Neural progenitor cell (in vitro differentiated cells): ENCODE measurements at regions not wholly inside any gene's neighbourhood (a gene's known extent, or its start where the extent isn't known, plus 50 kb on each side); places are given as distances from the start of the nearest gene placed in this dataset.

ENCODE experiments used
- DNase-seq: peaks from one replicate; pipeline ENCODE4 v3.0.0-alpha.2; 2016; ENCODE audit warnings: low spot score
- H2AFZ ChIP-seq: fragments of 200-600 bp; sonication (generic); replicated peaks from 2 replicates; pipeline ENCODE4 v1.6.1; 2016; ENCODE audit warnings: antibody characterized with exemption
- H3F3A ChIP-seq: fragments of 200-600 bp; sonication (generic); 2 replicates; pipeline ENCODE4 v1.6.1; 2016; ENCODE audit warnings: antibody characterized with exemption, low read depth
- H3K27ac ChIP-seq: fragments of 200-600 bp; sonication (generic); 2 replicates; pipeline ENCODE4 v1.5.1; 2016; ENCODE audit warnings: mild to moderate bottlenecking
- H3K27me3 ChIP-seq: fragments of 200-600 bp; sonication (generic); 2 replicates; pipeline ENCODE4 v1.6.1; 2016; ENCODE audit warnings: mild to moderate bottlenecking, moderate library complexity
- H3K36me3 ChIP-seq: fragments of 200-600 bp; sonication (generic); 2 replicates; pipeline ENCODE4 v1.5.1; 2016
- H3K4me1 ChIP-seq: fragments of 200-600 bp; sonication (generic); 2 replicates; pipeline ENCODE4 v1.6.1; 2016; ENCODE audit warnings: mixed run types
- H3K4me2 ChIP-seq: fragments of 200-600 bp; sonication (generic); 2 replicates; pipeline ENCODE4 v1.6.1; 2016
- H3K4me3 ChIP-seq: fragments of 200-600 bp; sonication (generic); 2 replicates; pipeline ENCODE4 v1.5.1; 2016
- H3K79me2 ChIP-seq: fragments of 200-600 bp; sonication (generic); 2 replicates; pipeline ENCODE4 v1.6.1; 2016; ENCODE audit warnings: low read depth
- H3K9ac ChIP-seq: fragments of 200-600 bp; sonication (generic); 2 replicates; pipeline ENCODE4 v1.6.1; 2016
- H3K9me3 ChIP-seq: fragments of 200-600 bp; sonication (generic); 2 replicates; pipeline ENCODE4 v1.5.1; 2016; ENCODE audit warnings: low read depth
- H4K20me1 ChIP-seq: fragments of 200-600 bp; sonication (generic); 2 replicates; pipeline ENCODE4 v1.6.1; 2016; ENCODE audit warnings: low read depth
- H3K27ac Mint-ChIP-seq: 3 replicates; pipeline ENCODE4 v1.8.0; 2021; ENCODE audit warnings: mixed read lengths
- H3K27me3 Mint-ChIP-seq: 2 replicates; pipeline ENCODE4 v1.8.0; 2022; ENCODE audit warnings: low read depth, mild to moderate bottlenecking, inconsistent platforms, moderate library complexity, mixed read lengths; ENCODE audit not compliant: insufficient read depth
- H3K36me3 Mint-ChIP-seq: 3 replicates; pipeline ENCODE4 v1.8.0; 2021; ENCODE audit warnings: mixed read lengths
- H3K4me1 Mint-ChIP-seq: 3 replicates; pipeline ENCODE4 v1.8.0; 2021; ENCODE audit warnings: mixed read lengths
- H3K4me3 Mint-ChIP-seq: 3 replicates; pipeline ENCODE4 v1.8.0; 2021; ENCODE audit warnings: mild to moderate bottlenecking, moderate library complexity, mixed read lengths
- H3K9me3 Mint-ChIP-seq: 3 replicates; pipeline ENCODE4 v1.8.0; 2020; ENCODE audit warnings: mixed read lengths
- EZH2 ChIP-seq: fragments of 200-600 bp; sonication (generic); IDR thresholded peaks from 2 replicates; pipeline ENCODE4 v1.6.1; 2017; ENCODE audit warnings: antibody characterized with exemption, mild to moderate bottlenecking, moderate library complexity
- EZH2phosphoT487 ChIP-seq: fragments of 200-600 bp; sonication (generic); IDR thresholded peaks from 2 replicates; pipeline ENCODE4 v1.6.1; 2017; ENCODE audit warnings: antibody characterized with exemption
- TF ChIP-seq, protein P1 (sequence below): fragments of 200-600 bp; sonication (generic); IDR thresholded peaks from 2 replicates; pipeline ENCODE4 v1.5.1; 2017; ENCODE audit warnings: antibody characterized with exemption, mild to moderate bottlenecking

DNA sequence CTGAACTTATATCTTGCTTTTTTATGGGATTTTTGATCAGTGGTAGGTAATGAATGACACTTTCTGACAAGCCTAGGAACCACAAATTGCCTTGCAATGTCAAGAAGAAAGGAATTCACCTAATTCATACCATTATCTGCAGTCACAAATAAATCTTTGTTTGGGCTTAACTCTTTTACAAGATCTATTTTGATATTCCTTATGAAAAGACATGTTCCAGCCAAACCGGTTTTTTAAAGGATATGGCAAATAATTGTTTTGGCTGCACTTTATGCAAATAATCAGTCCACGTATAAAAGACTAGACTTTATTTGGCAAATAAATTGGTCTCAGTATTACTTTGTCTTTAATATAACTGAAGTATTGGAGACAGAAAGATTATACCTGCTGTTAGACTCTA is 771.7 kb upstream of the ADGRB3 start:
- Mint-ChIP-seq H3K27me3 (no peaks in the 10 kb centered on the region), H3K9me3 (no peaks in the 10 kb centered on the region), H3K4me1 (no peaks in the 10 kb centered on the region), H3K27ac (no peak overlapping the region), H3K4me3 (no peak overlapping the region), H3K36me3 (no peaks in the 10 kb centered on the region)
- no peaks in the 10 kb centered on the region for H3K36me3 ChIP-seq
- H4K20me1 ChIP-seq = no peaks in the 10 kb centered on the region
- TF ChIP-seq EZH2 = no peak
- no peak for TF ChIP-seq EZH2phosphoT487
- TF ChIP-seq, protein P1, sequence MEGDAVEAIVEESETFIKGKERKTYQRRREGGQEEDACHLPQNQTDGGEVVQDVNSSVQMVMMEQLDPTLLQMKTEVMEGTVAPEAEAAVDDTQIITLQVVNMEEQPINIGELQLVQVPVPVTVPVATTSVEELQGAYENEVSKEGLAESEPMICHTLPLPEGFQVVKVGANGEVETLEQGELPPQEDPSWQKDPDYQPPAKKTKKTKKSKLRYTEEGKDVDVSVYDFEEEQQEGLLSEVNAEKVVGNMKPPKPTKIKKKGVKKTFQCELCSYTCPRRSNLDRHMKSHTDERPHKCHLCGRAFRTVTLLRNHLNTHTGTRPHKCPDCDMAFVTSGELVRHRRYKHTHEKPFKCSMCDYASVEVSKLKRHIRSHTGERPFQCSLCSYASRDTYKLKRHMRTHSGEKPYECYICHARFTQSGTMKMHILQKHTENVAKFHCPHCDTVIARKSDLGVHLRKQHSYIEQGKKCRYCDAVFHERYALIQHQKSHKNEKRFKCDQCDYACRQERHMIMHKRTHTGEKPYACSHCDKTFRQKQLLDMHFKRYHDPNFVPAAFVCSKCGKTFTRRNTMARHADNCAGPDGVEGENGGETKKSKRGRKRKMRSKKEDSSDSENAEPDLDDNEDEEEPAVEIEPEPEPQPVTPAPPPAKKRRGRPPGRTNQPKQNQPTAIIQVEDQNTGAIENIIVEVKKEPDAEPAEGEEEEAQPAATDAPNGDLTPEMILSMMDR = no peak
- H3K27ac ChIP-seq = no peak overlapping the region
- no peak overlapping the region for H3K4me2 ChIP-seq
- no peaks in the 10 kb centered on the region for H3K79me2 ChIP-seq
- no peak overlapping the region for H3K4me3 ChIP-seq
- H3K4me1 ChIP-seq = no peaks in the 10 kb centered on the region
- no peak for DNase-seq
- no peak overlapping the region for H3K9ac ChIP-seq
- H2AFZ ChIP-seq = no peak overlapping the region
- no peaks in the 10 kb centered on the region for H3F3A ChIP-seq
- H3K9me3 ChIP-seq = no peaks in the 10 kb centered on the region
- no peaks in the 10 kb centered on the region for H3K27me3 ChIP-seq

DNA sequence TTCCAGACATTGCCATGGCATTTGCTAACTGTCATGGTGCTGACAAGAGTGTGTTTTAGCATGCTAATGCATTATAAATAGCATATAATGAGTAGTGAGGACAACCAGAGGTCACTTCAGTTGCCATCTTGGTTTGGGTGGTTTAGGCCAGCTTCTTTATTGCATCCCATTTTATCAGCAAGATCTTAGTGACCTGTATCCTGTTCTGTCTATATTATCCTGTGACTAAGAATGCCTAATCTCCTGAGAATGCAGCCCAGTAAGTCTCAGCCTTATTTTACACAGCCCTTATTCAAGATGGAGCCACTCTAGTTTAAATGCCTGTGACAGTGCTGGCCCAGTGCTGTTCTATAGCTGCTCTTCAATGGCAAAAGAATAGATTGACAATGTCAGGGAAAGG is 781.0 kb upstream of the ADGRB3 start:
- Mint-ChIP-seq H3K36me3 (no peaks in the 10 kb centered on the region), H3K4me3 (no peak overlapping the region), H3K27me3 (no peaks in the 10 kb centered on the region), H3K9me3 (no peaks in the 10 kb centered on the region), H3K27ac (no peak overlapping the region), H3K4me1 (no peaks in the 10 kb centered on the region)
- H3K4me2 ChIP-seq = no peak overlapping the region
- H3K4me3 ChIP-seq = no peak overlapping the region
- H3K36me3 ChIP-seq = no peaks in the 10 kb centered on the region
- TF ChIP-seq EZH2 (no peak), EZH2phosphoT487 (no peak)
- TF ChIP-seq, protein P1 = no peak
- H2AFZ ChIP-seq = no peak overlapping the region
- no peaks in the 10 kb centered on the region for H3K79me2 ChIP-seq
- no peak overlapping the region for H3K9ac ChIP-seq
- no peaks in the 10 kb centered on the region for H3K4me1 ChIP-seq
- no peaks in the 10 kb centered on the region for H3F3A ChIP-seq
- no peaks in the 10 kb centered on the region for H3K9me3 ChIP-seq
- no peak for DNase-seq
- no peaks in the 10 kb centered on the region for H4K20me1 ChIP-seq
- H3K27me3 ChIP-seq = no peaks in the 10 kb centered on the region
- no peak overlapping the region for H3K27ac ChIP-seq

GRCh38 chr6:67839818-67840217 is 795.3 kb upstream of the ADGRB3 start:
- Mint-ChIP-seq H3K27me3 (no peaks in the 10 kb centered on the region), H3K9me3 (peaks cover 17% of the 10 kb centered on the region), H3K27ac (no peak overlapping the region), H3K36me3 (no peaks in the 10 kb centered on the region), H3K4me1 (no peaks in the 10 kb centered on the region), H3K4me3 (no peak overlapping the region)
- H3K4me3 ChIP-seq = no peak overlapping the region
- H3K79me2 ChIP-seq = no peaks in the 10 kb centered on the region
- no peaks in the 10 kb centered on the region for H4K20me1 ChIP-seq
- H2AFZ ChIP-seq = no peak overlapping the region
- no peak overlapping the region for H3K4me2 ChIP-seq
- H3K4me1 ChIP-seq = no peaks in the 10 kb centered on the region
- H3K27ac ChIP-seq = no peak overlapping the region
- no peaks in the 10 kb centered on the region for H3F3A ChIP-seq
- no peaks in the 10 kb centered on the region for H3K27me3 ChIP-seq
- DNase-seq = no peak
- no peaks in the 10 kb centered on the region for H3K36me3 ChIP-seq
- H3K9ac ChIP-seq = no peak overlapping the region
- TF ChIP-seq, protein P1 = no peak
- TF ChIP-seq EZH2 (no peak), EZH2phosphoT487 (no peak)
- no peaks in the 10 kb centered on the region for H3K9me3 ChIP-seq
